GM18907 (cell line): ENCODE measurements at regions not wholly inside any gene's neighbourhood (a gene's known extent, or its start where the extent isn't known, plus 50 kb on each side); places are given as distances from the start of the nearest gene placed in this dataset.

Experiments
- ATAC-seq: cut with Tn5 transposase; IDR thresholded peaks from one replicate; pipeline ENCODE4 v1.9.1; 2021; ENCODE audit warnings: mild to moderate bottlenecking, moderate library complexity; ENCODE audit not compliant: unreplicated experiment

DNA sequence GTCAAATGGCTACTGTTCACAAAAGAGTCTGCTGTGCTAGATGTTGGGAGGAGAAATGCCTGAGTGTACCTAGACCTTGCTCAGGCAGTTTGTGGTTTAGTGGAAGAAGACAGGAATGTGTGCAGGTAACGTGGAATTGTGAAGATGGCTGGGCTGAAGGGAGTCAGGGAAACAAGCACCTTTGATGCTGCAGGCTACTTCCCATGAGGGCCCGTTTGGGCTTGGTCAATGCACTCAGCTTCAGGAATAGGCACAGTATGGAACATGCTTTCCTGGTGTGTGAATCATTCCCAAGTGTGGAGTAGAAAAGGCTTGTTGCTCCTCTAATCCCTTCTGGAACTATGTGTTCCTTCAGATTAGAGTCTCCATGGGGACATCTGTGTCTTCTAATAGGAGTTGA, 318.3 kb upstream of the MTNR1B start:
- no peak for ATAC-seq

GRCh38 chr11:92653454-92653853, 316.0 kb upstream of the MTNR1B start:
- ATAC-seq: no peak

GRCh38 chr11:92656783-92657182, 312.7 kb upstream of the MTNR1B start:
- ATAC-seq: no peak

- no peak for ATAC-seq
Measured at GRCh38 chr11:92657226-92657625, 312.2 kb upstream of the MTNR1B start.

- no peak for ATAC-seq
Measured at GRCh38 chr11:92658733-92659132, 310.7 kb upstream of the MTNR1B start.

DNA sequence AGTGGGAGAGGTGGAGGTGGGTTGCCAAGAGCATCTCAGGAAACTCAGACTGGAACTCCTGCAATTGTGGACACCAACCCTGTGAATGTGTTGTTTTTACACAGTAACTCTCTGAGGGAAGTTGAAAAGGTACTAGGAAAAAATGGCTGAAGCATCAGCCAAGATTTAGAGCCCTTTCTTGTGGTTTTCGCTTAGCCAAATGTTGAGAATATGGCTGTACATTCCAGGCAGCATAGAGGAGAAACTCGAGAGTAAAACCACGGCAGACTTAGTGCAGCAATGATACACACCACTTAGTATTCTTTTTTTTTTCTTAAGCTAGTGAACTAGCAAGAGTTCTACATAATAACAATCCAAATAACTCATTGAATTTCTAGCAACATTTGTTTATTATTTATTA, 309.7 kb upstream of the MTNR1B start:
- ATAC-seq: no peak

DNA sequence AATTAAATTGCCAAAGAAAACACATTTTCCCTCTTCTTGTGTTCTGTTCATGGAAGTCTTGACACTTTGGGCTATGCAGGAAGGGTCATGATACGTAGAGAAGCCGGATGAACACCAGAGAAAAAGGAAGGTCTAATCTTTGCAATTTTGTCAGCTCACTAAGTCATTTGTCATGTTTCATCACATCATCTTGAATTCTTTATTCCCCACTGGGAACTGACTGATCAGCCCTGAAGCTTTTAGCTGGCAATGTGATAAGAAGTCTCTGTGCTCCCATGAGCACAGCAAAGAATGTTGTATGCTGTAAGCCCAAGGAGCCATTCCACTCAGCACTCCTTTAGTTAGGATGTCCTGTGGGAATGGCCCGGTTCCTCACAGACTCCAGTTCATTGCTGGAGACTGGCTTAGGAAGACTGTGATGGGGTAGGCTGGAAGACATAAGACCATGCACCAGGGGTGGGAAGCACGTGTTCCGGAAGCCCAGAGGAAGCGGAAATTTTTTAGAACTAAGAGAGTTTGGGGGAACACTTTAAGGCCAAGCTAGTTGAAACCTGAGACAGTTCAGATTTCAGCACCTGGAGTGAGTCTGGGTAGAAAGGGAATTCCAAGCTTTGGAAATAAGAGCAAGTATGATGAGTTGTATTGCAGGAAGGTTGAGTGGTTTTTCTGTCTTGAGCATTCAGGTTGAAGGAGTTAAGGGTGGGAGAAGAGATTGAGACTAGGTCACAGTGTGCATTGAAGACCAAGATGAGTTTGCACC, 306.7 kb upstream of the MTNR1B start:
- ATAC-seq: no peak

GRCh38 chr11:92663539-92663938, 305.9 kb upstream of the MTNR1B start:
- no peak for ATAC-seq

GRCh38 chr11:92667486-92668152, 301.8 kb upstream of the MTNR1B start:
- no peak for ATAC-seq

GRCh38 chr11:92670308-92670890, 299.1 kb upstream of the MTNR1B start:
- ATAC-seq: no peak

DNA sequence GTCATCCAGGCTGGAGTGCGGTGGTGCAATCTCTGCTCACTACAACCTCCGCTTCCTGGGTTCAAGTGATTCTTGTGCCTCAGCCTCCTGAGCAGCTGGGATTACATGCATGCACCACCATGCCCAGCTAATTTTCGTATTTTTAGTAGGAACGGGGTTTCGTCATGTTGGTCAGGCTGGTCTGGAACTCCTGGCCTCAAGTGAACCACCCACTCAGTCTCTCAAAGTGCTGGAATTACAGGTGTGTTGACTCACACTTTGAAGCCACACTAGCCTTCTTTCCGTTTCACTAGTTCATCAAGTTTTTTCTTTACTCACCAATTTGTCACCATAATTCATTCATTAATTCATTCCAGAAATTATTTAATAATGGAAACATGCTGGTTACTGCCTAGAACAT, 298.4 kb upstream of the MTNR1B start:
- no peak for ATAC-seq

DNA sequence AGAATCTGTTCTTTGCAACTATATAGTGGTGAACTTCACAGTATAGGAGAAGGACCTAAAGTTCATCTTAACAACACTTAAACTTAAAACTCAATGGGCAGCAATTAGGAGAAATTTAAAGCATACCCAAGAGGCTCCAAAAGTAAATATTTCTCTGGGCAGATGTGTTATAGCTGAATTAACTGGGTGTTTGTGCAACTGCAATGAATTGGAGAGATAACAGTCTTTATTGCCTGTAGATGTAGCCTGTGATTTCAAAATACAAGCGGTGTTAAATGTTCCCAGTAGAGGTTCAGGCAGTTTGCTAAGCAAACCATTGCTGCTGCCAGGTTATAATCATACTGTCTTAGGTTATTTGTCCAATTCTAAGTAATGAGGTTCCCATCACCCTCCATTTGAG, 294.1 kb upstream of the MTNR1B start:
- ATAC-seq: no peak

GRCh38 chr11:92675810-92676209, 293.6 kb upstream of the MTNR1B start:
- ATAC-seq: no peak

GRCh38 chr11:92678008-92678611, 291.3 kb upstream of the MTNR1B start:
- ATAC-seq: no peak

GRCh38 chr11:92681586-92681985, 287.9 kb upstream of the MTNR1B start:
- ATAC-seq: no peak

- no peak for ATAC-seq
Measured at GRCh38 chr11:92682136-92682535, 287.3 kb upstream of the MTNR1B start.

- ATAC-seq: no peak
Measured at GRCh38 chr11:92682952-92683351, 286.5 kb upstream of the MTNR1B start.

GRCh38 chr11:92685049-92685448, 284.4 kb upstream of the MTNR1B start:
- ATAC-seq: no peak

GRCh38 chr11:92687724-92688123, 281.7 kb upstream of the MTNR1B start:
- no peak for ATAC-seq

DNA sequence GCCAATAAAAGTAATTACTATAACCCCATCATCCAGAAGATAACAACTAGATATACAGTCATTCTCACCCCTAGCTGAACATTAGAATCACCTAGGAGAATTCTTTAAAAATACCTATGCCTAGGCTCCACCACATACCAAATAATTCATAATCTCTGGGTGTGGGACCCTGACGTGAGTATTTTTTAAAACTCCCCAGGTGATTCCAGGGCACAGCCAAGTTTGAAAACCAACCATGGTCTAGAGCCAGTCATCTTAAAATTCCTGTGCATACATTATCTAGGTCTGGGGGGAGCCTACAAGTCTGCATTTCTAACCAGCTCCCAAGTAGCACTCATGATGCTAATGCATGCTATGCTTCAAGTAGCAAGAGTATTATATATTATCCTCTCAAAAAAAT, 281.0 kb upstream of the MTNR1B start:
- ATAC-seq: no peak

DNA sequence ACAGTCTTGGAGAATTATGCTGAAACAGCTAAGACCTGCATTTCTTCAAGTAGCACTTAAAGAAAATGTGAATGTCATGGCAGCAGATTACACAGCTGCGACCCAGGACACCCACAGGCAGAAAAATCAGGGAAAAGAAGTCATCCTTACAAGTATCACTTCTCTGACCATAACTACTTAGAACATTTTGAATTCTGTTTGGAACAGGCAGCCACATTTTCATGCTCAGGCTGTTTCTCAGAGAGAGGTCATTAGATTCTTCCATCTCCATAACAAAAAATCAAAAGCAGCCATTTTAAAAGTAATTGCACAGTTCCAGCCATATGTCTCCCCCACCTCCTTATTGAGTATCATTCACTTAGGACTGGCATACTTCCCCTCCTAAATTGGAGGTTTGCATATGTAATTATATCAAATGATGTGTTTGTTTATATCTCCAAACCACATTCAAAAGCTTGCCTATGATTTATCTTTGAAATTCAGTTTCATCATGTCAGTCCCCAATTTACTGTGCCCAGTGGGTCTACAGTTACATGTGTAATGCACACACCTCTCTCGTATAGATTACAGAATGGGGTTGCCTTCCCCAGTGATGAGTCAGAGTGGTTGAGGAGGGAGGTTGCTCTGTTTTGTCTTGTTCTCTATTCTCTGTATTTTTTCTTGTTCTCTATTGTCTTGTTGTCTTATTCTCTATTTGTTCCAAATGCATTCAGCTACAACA, 276.5 kb upstream of the MTNR1B start:
- no peak for ATAC-seq
